Vagina (tissue), 2 donors: ENCODE measurements at regions not wholly inside any gene's neighbourhood (a gene's known extent, or its start where the extent isn't known, plus 50 kb on each side); places are given as distances from the start of the nearest gene placed in this dataset.

Source experiments
- DNase-seq, 2 donors: peaks; one replicate each; pipeline ENCODE4 v3.0.0-alpha.2; 2017; ENCODE audit errors: extremely low spot score in 2 of 2
- H3K27ac ChIP-seq: fragments of 200-600 bp; sonication (generic); one replicate; pipeline ENCODE4 v1.5.1; 2019
- H3K27me3 ChIP-seq: fragments of 200-600 bp; sonication (generic); one replicate; pipeline ENCODE4 v1.5.1; 2019
- H3K36me3 ChIP-seq, 2 donors: fragments of 200-600 bp; sonication (generic); one replicate each; pipeline ENCODE4 v1.5.1; 2017 to 2019
- H3K4me1 ChIP-seq: fragments of 200-600 bp; sonication (generic); one replicate; pipeline ENCODE4 v1.5.1; 2019
- H3K4me3 ChIP-seq, 2 donors: fragments of 200-600 bp; sonication (generic); 1 replicate in 1 of 2; 2 replicates in 1 of 2; pipeline ENCODE4 v1.5.1; 2016 to 2019
- H3K9me3 ChIP-seq: fragments of 200-600 bp; sonication (generic); one replicate; pipeline ENCODE4 v1.5.1; 2019
- CTCF ChIP-seq, 3 experiments: fragments of 450-650 bp in 2 of 3; fragments of 200-600 bp in 1 of 3; sonication (generic) in 1 of 3; IDR thresholded peaks; one replicate each; pipeline ENCODE4 v1.5.1; 2017 to 2019; ENCODE audit warnings: antibody characterized with exemption in 3 of 3, mild to moderate bottlenecking in 2 of 3, moderate library complexity in 2 of 3
- POLR2A ChIP-seq, 2 donors: fragments of 450-650 bp; IDR thresholded peaks; one replicate each; pipeline ENCODE4 v1.6.1; 2017; ENCODE audit warnings: antibody characterized with exemption in 2 of 2, mild to moderate bottlenecking in 2 of 2, moderate library complexity in 2 of 2
- POLR2AphosphoS5 ChIP-seq, 2 donors: sonication (generic); formaldehyde crosslinking; IDR thresholded peaks; one replicate each; pipeline ENCODE4 v1.9.0; 2017; ENCODE audit warnings: antibody characterized with exemption in 2 of 2, mild to moderate bottlenecking in 2 of 2, low read depth in 1 of 2; ENCODE audit not compliant: insufficient read depth in 1 of 2
- intact Hi-C: fragments of 100-400 bp; cut with DNase I; formaldehyde crosslinking; loops from one replicate; pipeline ENCODE4 v1.15.1; 2023

- Histone ChIP-seq H3K27ac (no peak overlapping the region), H3K4me3 (no peak overlapping the region), H3K36me3 (no peaks in the 10 kb centered on the region), H3K4me1 (no peaks in the 10 kb centered on the region), H3K9me3 (no peaks in the 10 kb centered on the region), H3K27me3 (no peaks in the 10 kb centered on the region)
- no peak for DNase-seq
- intact Hi-C loops: no loop called here
- TF ChIP-seq CTCF (IDR thresholded peaks at IDR 0.05): no peak
Measured at GRCh38 chr4:117249333-117249732, 164.0 kb upstream of the TRAM1L1 start.

GRCh38 chr4:117264072-117264471 lies 178.7 kb upstream of the TRAM1L1 start:
- DNase-seq: no peak
- intact Hi-C loops: no loop called here
- Histone ChIP-seq H3K27ac (no peak overlapping the region), H3K27me3 (no peaks in the 10 kb centered on the region), H3K36me3 (no peaks in the 10 kb centered on the region), H3K4me3 (no peak overlapping the region), H3K9me3 (no peaks in the 10 kb centered on the region), H3K4me1 (no peaks in the 10 kb centered on the region)
- TF ChIP-seq POLR2A (IDR thresholded peaks at IDR 0.05) (no peak), POLR2AphosphoS5 (IDR thresholded peaks at IDR 0.05; ENCODE audit: insufficient read depth in 1 of 2, low read depth in 1 of 2) (no peak), CTCF (IDR thresholded peaks at IDR 0.05) (no peak)

- Histone ChIP-seq H3K4me3 (no peak overlapping the region), H3K36me3 (no peaks in the 10 kb centered on the region), H3K27ac (no peak overlapping the region), H3K9me3 (no peaks in the 10 kb centered on the region), H3K4me1 (no peaks in the 10 kb centered on the region), H3K27me3 (no peaks in the 10 kb centered on the region)
- TF ChIP-seq POLR2A (IDR thresholded peaks at IDR 0.05) (no peak), CTCF (IDR thresholded peaks at IDR 0.05) (no peak), POLR2AphosphoS5 (IDR thresholded peaks at IDR 0.05; ENCODE audit: insufficient read depth in 1 of 2, low read depth in 1 of 2) (no peak)
- no peak for DNase-seq
- intact Hi-C loops: no loop called here
Measured at GRCh38 chr4:117267317-117267716, 181.9 kb upstream of the TRAM1L1 start.

GRCh38 chr4:117284736-117285135 lies 199.4 kb upstream of the TRAM1L1 start:
- no peaks in the 10 kb centered on the region for H3K9me3 ChIP-seq
- H3K27ac ChIP-seq: no peak overlapping the region
- no peaks in the 10 kb centered on the region for H3K36me3 ChIP-seq
- intact Hi-C loops: no loop called here
- H3K4me1 ChIP-seq: no peaks in the 10 kb centered on the region
- no peak overlapping the region for H3K4me3 ChIP-seq
- no peak for TF ChIP-seq POLR2A (IDR thresholded peaks at IDR 0.05)
- TF ChIP-seq CTCF (IDR thresholded peaks at IDR 0.05): no peak
- no peak for TF ChIP-seq POLR2AphosphoS5 (IDR thresholded peaks at IDR 0.05; ENCODE audit: insufficient read depth in 1 of 2, low read depth in 1 of 2)
- no peaks in the 10 kb centered on the region for H3K27me3 ChIP-seq
- no peak for DNase-seq

GRCh38 chr4:117293784-117294183 lies 208.4 kb upstream of the TRAM1L1 start:
- Histone ChIP-seq H3K4me1 (no peaks in the 10 kb centered on the region), H3K27me3 (no peaks in the 10 kb centered on the region), H3K27ac (no peak overlapping the region), H3K9me3 (no peaks in the 10 kb centered on the region), H3K36me3 (no peaks in the 10 kb centered on the region), H3K4me3 (no peak overlapping the region)
- intact Hi-C loops: no loop called here
- TF ChIP-seq POLR2A (IDR thresholded peaks at IDR 0.05): no peak
- TF ChIP-seq POLR2AphosphoS5 (IDR thresholded peaks at IDR 0.05; ENCODE audit: insufficient read depth in 1 of 2, low read depth in 1 of 2): no peak
- TF ChIP-seq CTCF (IDR thresholded peaks at IDR 0.05): no peak
- DNase-seq: no peak
